Endothelial cell (in vitro differentiated cells): ENCODE measurements at regions not wholly inside any gene's neighbourhood (a gene's known extent, or its start where the extent isn't known, plus 50 kb on each side); places are given as distances from the start of the nearest gene placed in this dataset.

Experiments
- DNase-seq: peaks from one replicate; pipeline ENCODE4 v3.0.0; 2021; ENCODE audit warnings: low spot score
- H3K27ac Mint-ChIP-seq: one replicate; pipeline ENCODE4 v1.8.0; 2021; ENCODE audit warnings: mixed read lengths, inconsistent platforms; ENCODE audit not compliant: unreplicated experiment
- H3K27me3 Mint-ChIP-seq: one replicate; pipeline ENCODE4 v1.8.0; 2021; ENCODE audit warnings: mild to moderate bottlenecking, moderate library complexity, mixed read lengths, inconsistent platforms; ENCODE audit not compliant: unreplicated experiment
- H3K36me3 Mint-ChIP-seq: one replicate; pipeline ENCODE4 v1.8.0; 2021; ENCODE audit warnings: mild to moderate bottlenecking, low read depth, mixed read lengths, inconsistent platforms; ENCODE audit not compliant: unreplicated experiment
- H3K4me1 Mint-ChIP-seq: one replicate; pipeline ENCODE4 v1.8.0; 2021; ENCODE audit warnings: mild to moderate bottlenecking, mixed read lengths, inconsistent platforms; ENCODE audit not compliant: unreplicated experiment
- H3K4me3 Mint-ChIP-seq: one replicate; pipeline ENCODE4 v1.8.0; 2021; ENCODE audit warnings: mild to moderate bottlenecking, mixed read lengths, inconsistent platforms; ENCODE audit not compliant: unreplicated experiment
- H3K9me3 Mint-ChIP-seq: one replicate; pipeline ENCODE4 v1.8.0; 2021; ENCODE audit warnings: mixed read lengths, inconsistent platforms; ENCODE audit not compliant: unreplicated experiment
- CTCF ChIP-seq: fragments of 200-600 bp; sonication (generic); IDR thresholded peaks from one replicate; pipeline ENCODE4 v1.5.0; 2021; ENCODE audit warnings: antibody characterized with exemption; ENCODE audit not compliant: unreplicated experiment

GRCh38 chr5:174971210-174971609, 246.8 kb downstream of the MSX2 start:
- H3K27me3 Mint-ChIP-seq: no peaks in the 10 kb centered on the region
- H3K27ac Mint-ChIP-seq: no peak overlapping the region
- no peak for DNase-seq
- no peak overlapping the region for H3K4me3 Mint-ChIP-seq
- no peaks in the 10 kb centered on the region for H3K9me3 Mint-ChIP-seq
- no peaks in the 10 kb centered on the region for H3K36me3 Mint-ChIP-seq
- no peaks in the 10 kb centered on the region for H3K4me1 Mint-ChIP-seq
- TF ChIP-seq CTCF: no peak

- no peak for DNase-seq
- H3K4me1 Mint-ChIP-seq: no peaks in the 10 kb centered on the region
- no peak for TF ChIP-seq CTCF
- no peak overlapping the region for H3K4me3 Mint-ChIP-seq
- H3K27me3 Mint-ChIP-seq: no peaks in the 10 kb centered on the region
- no peak overlapping the region for H3K27ac Mint-ChIP-seq
- H3K9me3 Mint-ChIP-seq: no peaks in the 10 kb centered on the region
- H3K36me3 Mint-ChIP-seq: no peaks in the 10 kb centered on the region
Measured at GRCh38 chr5:174970502-174970901, 246.1 kb downstream of the MSX2 start.

GRCh38 chr5:174953871-174954270, 229.5 kb downstream of the MSX2 start:
- no peaks in the 10 kb centered on the region for H3K36me3 Mint-ChIP-seq
- H3K9me3 Mint-ChIP-seq: no peaks in the 10 kb centered on the region
- H3K27me3 Mint-ChIP-seq: no peaks in the 10 kb centered on the region
- no peaks in the 10 kb centered on the region for H3K4me1 Mint-ChIP-seq
- DNase-seq: no peak
- TF ChIP-seq CTCF: no peak
- no peak overlapping the region for H3K4me3 Mint-ChIP-seq
- H3K27ac Mint-ChIP-seq: no peak overlapping the region

GRCh38 chr5:174951151-174951780, 226.9 kb downstream of the MSX2 start:
- peak; percentile 72 for DNase-seq
- Mint-ChIP-seq H3K27me3 (no peaks in the 10 kb centered on the region), H3K36me3 (no peaks in the 10 kb centered on the region), H3K9me3 (no peaks in the 10 kb centered on the region), H3K4me3 (no peak overlapping the region), H3K4me1 (no peaks in the 10 kb centered on the region), H3K27ac (no peak overlapping the region)
- peak; percentile 84 for TF ChIP-seq CTCF

GRCh38 chr5:174947548-174947947, 223.2 kb downstream of the MSX2 start:
- no peak overlapping the region for H3K4me3 Mint-ChIP-seq
- DNase-seq: no peak
- no peak overlapping the region for H3K27ac Mint-ChIP-seq
- peaks cover 4% of the 10 kb centered on the region for H3K4me1 Mint-ChIP-seq
- H3K27me3 Mint-ChIP-seq: no peaks in the 10 kb centered on the region
- H3K36me3 Mint-ChIP-seq: no peaks in the 10 kb centered on the region
- no peak for TF ChIP-seq CTCF
- H3K9me3 Mint-ChIP-seq: no peaks in the 10 kb centered on the region
